HCT116 (cell line): ENCODE measurements at regions not wholly inside any gene's neighbourhood (a gene's known extent, or its start where the extent isn't known, plus 50 kb on each side); places are given as distances from the start of the nearest gene placed in this dataset.

Experiments
- POLR2A ChIP-seq: IDR thresholded peaks from 2 replicates; pipeline ENCODE4 v1.7.0; 2011; ENCODE audit warnings: borderline replicate concordance; ENCODE audit not compliant: insufficient read depth, insufficient read length; ENCODE audit errors: extremely low read depth
- TF ChIP-seq, protein P1 (sequence below), 3 experiments: fragments of 200-600 bp in 1 of 3; sonication (generic) in 1 of 3; IDR thresholded peaks in 2 of 3; conservative IDR thresholded peaks in 1 of 3; 2 replicates each; pipeline ENCODE4 v1.5.1; 2012 to 2017; ENCODE audit warnings: low read depth in 2 of 3, low read length in 2 of 3, antibody characterized with exemption in 1 of 3, borderline replicate concordance in 1 of 3, control low read depth in 1 of 3, mild to moderate bottlenecking in 1 of 3, mixed read lengths in 1 of 3, mixed run types in 1 of 3, moderate library complexity in 1 of 3; ENCODE audit not compliant: insufficient read depth in 1 of 3
- TF ChIP-seq, protein P2 (sequence below): IDR thresholded peaks from 2 replicates; pipeline ENCODE4 v1.6.1; 2012; ENCODE audit warnings: low read depth

DNA sequence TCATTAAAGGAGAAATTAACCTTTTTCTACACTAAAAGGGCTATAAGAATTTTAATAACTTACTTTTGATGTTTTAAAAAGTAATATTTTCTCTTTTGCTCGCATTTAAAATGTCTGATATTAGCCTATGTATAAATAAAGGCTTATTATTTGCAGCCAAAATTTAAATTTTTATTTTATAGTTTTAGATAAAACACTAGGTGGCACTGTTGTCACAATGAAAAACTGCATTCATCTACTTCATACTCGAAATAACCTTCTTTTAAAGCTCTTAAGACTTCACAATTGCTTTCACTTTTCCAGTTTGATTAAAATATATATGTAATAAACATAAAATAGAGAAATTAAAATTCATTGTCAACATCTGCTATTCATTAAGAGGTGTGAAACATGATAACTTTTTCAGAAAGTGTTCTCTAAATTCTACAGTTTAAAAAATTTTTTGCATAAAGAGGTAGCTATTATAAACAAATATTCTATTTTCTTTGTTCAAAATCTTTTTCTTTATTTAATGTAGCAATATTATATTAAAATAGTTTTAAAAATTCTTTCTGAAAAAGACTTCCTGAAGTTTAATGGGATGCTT lies 78.8 kb upstream of the DEFB112 start:
- TF ChIP-seq, protein P1, sequence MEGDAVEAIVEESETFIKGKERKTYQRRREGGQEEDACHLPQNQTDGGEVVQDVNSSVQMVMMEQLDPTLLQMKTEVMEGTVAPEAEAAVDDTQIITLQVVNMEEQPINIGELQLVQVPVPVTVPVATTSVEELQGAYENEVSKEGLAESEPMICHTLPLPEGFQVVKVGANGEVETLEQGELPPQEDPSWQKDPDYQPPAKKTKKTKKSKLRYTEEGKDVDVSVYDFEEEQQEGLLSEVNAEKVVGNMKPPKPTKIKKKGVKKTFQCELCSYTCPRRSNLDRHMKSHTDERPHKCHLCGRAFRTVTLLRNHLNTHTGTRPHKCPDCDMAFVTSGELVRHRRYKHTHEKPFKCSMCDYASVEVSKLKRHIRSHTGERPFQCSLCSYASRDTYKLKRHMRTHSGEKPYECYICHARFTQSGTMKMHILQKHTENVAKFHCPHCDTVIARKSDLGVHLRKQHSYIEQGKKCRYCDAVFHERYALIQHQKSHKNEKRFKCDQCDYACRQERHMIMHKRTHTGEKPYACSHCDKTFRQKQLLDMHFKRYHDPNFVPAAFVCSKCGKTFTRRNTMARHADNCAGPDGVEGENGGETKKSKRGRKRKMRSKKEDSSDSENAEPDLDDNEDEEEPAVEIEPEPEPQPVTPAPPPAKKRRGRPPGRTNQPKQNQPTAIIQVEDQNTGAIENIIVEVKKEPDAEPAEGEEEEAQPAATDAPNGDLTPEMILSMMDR (IDR thresholded peaks at IDR 0.05 in 2 of 3, conservative IDR thresholded peaks at IDR 0.05 in 1 of 3; ENCODE audit: borderline replicate concordance in 1 of 3, insufficient read depth in 1 of 3, low read depth in 2 of 3, low read length in 2 of 3), result peak; percentile 14 to 45 (median 24); a peak in 4 of 6 replicates
- TF ChIP-seq, protein P2, sequence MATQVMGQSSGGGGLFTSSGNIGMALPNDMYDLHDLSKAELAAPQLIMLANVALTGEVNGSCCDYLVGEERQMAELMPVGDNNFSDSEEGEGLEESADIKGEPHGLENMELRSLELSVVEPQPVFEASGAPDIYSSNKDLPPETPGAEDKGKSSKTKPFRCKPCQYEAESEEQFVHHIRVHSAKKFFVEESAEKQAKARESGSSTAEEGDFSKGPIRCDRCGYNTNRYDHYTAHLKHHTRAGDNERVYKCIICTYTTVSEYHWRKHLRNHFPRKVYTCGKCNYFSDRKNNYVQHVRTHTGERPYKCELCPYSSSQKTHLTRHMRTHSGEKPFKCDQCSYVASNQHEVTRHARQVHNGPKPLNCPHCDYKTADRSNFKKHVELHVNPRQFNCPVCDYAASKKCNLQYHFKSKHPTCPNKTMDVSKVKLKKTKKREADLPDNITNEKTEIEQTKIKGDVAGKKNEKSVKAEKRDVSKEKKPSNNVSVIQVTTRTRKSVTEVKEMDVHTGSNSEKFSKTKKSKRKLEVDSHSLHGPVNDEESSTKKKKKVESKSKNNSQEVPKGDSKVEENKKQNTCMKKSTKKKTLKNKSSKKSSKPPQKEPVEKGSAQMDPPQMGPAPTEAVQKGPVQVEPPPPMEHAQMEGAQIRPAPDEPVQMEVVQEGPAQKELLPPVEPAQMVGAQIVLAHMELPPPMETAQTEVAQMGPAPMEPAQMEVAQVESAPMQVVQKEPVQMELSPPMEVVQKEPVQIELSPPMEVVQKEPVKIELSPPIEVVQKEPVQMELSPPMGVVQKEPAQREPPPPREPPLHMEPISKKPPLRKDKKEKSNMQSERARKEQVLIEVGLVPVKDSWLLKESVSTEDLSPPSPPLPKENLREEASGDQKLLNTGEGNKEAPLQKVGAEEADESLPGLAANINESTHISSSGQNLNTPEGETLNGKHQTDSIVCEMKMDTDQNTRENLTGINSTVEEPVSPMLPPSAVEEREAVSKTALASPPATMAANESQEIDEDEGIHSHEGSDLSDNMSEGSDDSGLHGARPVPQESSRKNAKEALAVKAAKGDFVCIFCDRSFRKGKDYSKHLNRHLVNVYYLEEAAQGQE, result no peak
- TF ChIP-seq POLR2A, result no peak
